ENCODE measurements at regions not wholly inside any gene's neighbourhood (a gene's known extent, or its start where the extent isn't known, plus 50 kb on each side); places are given as distances from the start of the nearest gene placed in this dataset.

DNA sequence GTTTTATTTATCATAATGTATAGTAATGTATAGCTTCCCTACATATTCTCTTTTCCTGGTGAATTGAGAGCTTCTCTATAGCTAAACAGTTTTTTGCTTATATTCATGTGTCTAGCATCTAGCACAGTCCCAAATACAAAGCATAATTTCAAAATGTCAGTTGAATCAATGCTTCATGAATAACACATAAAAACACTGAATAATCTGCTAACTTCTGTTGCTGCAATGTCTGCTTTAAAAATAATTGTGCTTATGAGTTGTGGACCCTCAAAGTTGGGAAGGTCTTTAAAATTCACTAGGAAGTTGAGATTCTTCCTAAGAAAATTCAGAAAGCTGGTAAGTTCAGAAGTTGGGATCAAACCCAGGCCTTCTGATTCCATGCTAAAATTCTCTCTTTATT, 600.9 kb upstream of the FAM98A start:
- no peak overlapping the region for H3K27ac ChIP-seq (ENCODE audit: low read depth in 2 of 2, low read length in 1 of 2)
- no peaks in the 10 kb centered on the region for H3K9me3 ChIP-seq
- H3K79me2 ChIP-seq (ENCODE audit: insufficient read depth) = no peaks in the 10 kb centered on the region
- H3K27me3 ChIP-seq (ENCODE audit: insufficient read depth) = no peaks in the 10 kb centered on the region
- CTCF ChIA-PET = no interaction called here
- no peaks in the 10 kb centered on the region for H3F3A ChIP-seq (replicated peaks; ENCODE audit: insufficient read depth)
- H3K4me2 ChIP-seq = no peak overlapping the region
- DNase-seq = no peak
- POLR2A ChIA-PET = no interaction called here
- no peak overlapping the region for H3K9ac ChIP-seq
- H3K4me1 ChIP-seq (ENCODE audit: control insufficient read depth in 1 of 2, insufficient read depth in 2 of 2, low read depth in 1 of 2, low read length in 1 of 2) = no peaks in the 10 kb centered on the region
- no peaks in the 10 kb centered on the region for H3K9me2 ChIP-seq
- H2AFZ ChIP-seq (ENCODE audit: low read depth) = no peak overlapping the region
- H3K36me3 ChIP-seq (replicated peaks in 1 of 2; ENCODE audit: control insufficient read depth in 1 of 2, insufficient read depth in 2 of 2, low read length in 1 of 2) = no peaks in the 10 kb centered on the region
- no peak overlapping the region for H3K4me3 ChIP-seq (ENCODE audit: low read depth in 2 of 2, low read length in 1 of 2)
- TF ChIP-seq TEAD4 (IDR thresholded peaks at IDR 0.05; ENCODE audit: borderline replicate concordance, insufficient read depth) = no peak
- TF ChIP-seq NRF1 (IDR thresholded peaks at IDR 0.05; ENCODE audit: low read depth, low read length) = no peak
- no peak for TF ChIP-seq GATA2 (CRISPR knock-in tag; IDR thresholded peaks at IDR 0.05)
- no peak for TF ChIP-seq JUND (IDR thresholded peaks at IDR 0.05)
- H4K20me1 ChIP-seq (ENCODE audit: insufficient read depth) = no peaks in the 10 kb centered on the region

DNA sequence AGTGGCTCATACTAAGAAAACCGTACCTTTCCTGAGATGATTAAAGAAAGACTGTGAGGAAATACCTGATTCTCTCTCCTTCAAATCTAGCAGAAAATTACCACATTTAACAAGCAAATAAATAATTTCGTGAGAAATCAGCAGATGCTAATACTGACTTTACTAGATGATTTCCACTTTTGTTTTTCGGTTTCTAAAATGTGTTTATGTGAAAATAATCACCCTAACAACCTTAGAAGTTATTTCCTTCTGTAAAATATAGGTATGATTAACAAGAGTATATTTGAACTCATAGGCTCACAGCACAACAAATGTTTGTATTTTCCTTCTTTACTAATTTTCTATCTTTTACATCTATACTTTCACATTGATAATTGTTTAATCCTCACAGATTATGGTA, 594.1 kb upstream of the FAM98A start:
- Histone ChIP-seq H2AFZ (ENCODE audit: low read depth) (no peak overlapping the region), H3K9me3 (no peaks in the 10 kb centered on the region), H3K9me2 (no peaks in the 10 kb centered on the region), H3K27me3 (ENCODE audit: insufficient read depth) (no peaks in the 10 kb centered on the region), H3K79me2 (ENCODE audit: insufficient read depth) (no peaks in the 10 kb centered on the region), H3K4me3 (ENCODE audit: low read depth in 2 of 2, low read length in 1 of 2) (no peak overlapping the region), H4K20me1 (ENCODE audit: insufficient read depth) (no peaks in the 10 kb centered on the region), H3K9ac (no peak overlapping the region), H3K36me3 (replicated peaks in 1 of 2; ENCODE audit: control insufficient read depth in 1 of 2, insufficient read depth in 2 of 2, low read length in 1 of 2) (no peaks in the 10 kb centered on the region), H3K4me2 (no peak overlapping the region), H3F3A (replicated peaks; ENCODE audit: insufficient read depth) (no peaks in the 10 kb centered on the region), H3K27ac (ENCODE audit: low read depth in 2 of 2, low read length in 1 of 2) (no peak overlapping the region), H3K4me1 (ENCODE audit: control insufficient read depth in 1 of 2, insufficient read depth in 2 of 2, low read depth in 1 of 2, low read length in 1 of 2) (no peaks in the 10 kb centered on the region)
- ChIA-PET POLR2A (no interaction called here), CTCF (no interaction called here)
- TF ChIP-seq EZH2phosphoT487 (IDR thresholded peaks at IDR 0.05; ENCODE audit: borderline replicate concordance, low read depth) (no peak), FOXM1 (IDR thresholded peaks at IDR 0.05; ENCODE audit: low read depth) (no peak), SIN3A (IDR thresholded peaks at IDR 0.05; ENCODE audit: borderline replicate concordance, low read depth, low read length) (no peak), NFIC (IDR thresholded peaks at IDR 0.05; ENCODE audit: borderline replicate concordance) (no peak), RFX5 (IDR thresholded peaks at IDR 0.05; ENCODE audit: low read length) (no peak), MEF2A (IDR thresholded peaks at IDR 0.05; ENCODE audit: borderline replicate concordance, low read depth) (no peak), CHD2 (IDR thresholded peaks at IDR 0.05; ENCODE audit: low read length, partially characterized antibody) (no peak), SMC3 (IDR thresholded peaks at IDR 0.05; ENCODE audit: low read depth, low read length) (no peak), GABPA (IDR thresholded peaks at IDR 0.05; ENCODE audit: low read depth) (no peak), FOXJ3 (CRISPR knock-in tag; IDR thresholded peaks at IDR 0.05) (no peak), GATA2 (CRISPR knock-in tag; IDR thresholded peaks at IDR 0.05) (no peak), EP300 (IDR thresholded peaks at IDR 0.05; ENCODE audit: borderline replicate concordance in 1 of 2, low read depth in 1 of 2, low read length in 1 of 2) (no peak), TCF12 (IDR thresholded peaks at IDR 0.05) (no peak), ZBTB33 (IDR thresholded peaks at IDR 0.05; ENCODE audit: borderline replicate concordance, low read depth) (no peak)
- TF ChIP-seq, protein P1, sequence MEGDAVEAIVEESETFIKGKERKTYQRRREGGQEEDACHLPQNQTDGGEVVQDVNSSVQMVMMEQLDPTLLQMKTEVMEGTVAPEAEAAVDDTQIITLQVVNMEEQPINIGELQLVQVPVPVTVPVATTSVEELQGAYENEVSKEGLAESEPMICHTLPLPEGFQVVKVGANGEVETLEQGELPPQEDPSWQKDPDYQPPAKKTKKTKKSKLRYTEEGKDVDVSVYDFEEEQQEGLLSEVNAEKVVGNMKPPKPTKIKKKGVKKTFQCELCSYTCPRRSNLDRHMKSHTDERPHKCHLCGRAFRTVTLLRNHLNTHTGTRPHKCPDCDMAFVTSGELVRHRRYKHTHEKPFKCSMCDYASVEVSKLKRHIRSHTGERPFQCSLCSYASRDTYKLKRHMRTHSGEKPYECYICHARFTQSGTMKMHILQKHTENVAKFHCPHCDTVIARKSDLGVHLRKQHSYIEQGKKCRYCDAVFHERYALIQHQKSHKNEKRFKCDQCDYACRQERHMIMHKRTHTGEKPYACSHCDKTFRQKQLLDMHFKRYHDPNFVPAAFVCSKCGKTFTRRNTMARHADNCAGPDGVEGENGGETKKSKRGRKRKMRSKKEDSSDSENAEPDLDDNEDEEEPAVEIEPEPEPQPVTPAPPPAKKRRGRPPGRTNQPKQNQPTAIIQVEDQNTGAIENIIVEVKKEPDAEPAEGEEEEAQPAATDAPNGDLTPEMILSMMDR (IDR thresholded peaks at IDR 0.05) = no peak
- TF ChIP-seq, protein P2, sequence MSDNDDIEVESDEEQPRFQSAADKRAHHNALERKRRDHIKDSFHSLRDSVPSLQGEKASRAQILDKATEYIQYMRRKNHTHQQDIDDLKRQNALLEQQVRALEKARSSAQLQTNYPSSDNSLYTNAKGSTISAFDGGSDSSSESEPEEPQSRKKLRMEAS (IDR thresholded peaks at IDR 0.05; ENCODE audit: low read depth) = no peak
- TF ChIP-seq, protein P3, sequence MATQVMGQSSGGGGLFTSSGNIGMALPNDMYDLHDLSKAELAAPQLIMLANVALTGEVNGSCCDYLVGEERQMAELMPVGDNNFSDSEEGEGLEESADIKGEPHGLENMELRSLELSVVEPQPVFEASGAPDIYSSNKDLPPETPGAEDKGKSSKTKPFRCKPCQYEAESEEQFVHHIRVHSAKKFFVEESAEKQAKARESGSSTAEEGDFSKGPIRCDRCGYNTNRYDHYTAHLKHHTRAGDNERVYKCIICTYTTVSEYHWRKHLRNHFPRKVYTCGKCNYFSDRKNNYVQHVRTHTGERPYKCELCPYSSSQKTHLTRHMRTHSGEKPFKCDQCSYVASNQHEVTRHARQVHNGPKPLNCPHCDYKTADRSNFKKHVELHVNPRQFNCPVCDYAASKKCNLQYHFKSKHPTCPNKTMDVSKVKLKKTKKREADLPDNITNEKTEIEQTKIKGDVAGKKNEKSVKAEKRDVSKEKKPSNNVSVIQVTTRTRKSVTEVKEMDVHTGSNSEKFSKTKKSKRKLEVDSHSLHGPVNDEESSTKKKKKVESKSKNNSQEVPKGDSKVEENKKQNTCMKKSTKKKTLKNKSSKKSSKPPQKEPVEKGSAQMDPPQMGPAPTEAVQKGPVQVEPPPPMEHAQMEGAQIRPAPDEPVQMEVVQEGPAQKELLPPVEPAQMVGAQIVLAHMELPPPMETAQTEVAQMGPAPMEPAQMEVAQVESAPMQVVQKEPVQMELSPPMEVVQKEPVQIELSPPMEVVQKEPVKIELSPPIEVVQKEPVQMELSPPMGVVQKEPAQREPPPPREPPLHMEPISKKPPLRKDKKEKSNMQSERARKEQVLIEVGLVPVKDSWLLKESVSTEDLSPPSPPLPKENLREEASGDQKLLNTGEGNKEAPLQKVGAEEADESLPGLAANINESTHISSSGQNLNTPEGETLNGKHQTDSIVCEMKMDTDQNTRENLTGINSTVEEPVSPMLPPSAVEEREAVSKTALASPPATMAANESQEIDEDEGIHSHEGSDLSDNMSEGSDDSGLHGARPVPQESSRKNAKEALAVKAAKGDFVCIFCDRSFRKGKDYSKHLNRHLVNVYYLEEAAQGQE (IDR thresholded peaks at IDR 0.05; ENCODE audit: low read depth, low read length) = no peak
- TF ChIP-seq, protein P4, sequence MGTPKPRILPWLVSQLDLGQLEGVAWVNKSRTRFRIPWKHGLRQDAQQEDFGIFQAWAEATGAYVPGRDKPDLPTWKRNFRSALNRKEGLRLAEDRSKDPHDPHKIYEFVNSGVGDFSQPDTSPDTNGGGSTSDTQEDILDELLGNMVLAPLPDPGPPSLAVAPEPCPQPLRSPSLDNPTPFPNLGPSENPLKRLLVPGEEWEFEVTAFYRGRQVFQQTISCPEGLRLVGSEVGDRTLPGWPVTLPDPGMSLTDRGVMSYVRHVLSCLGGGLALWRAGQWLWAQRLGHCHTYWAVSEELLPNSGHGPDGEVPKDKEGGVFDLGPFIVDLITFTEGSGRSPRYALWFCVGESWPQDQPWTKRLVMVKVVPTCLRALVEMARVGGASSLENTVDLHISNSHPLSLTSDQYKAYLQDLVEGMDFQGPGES (IDR thresholded peaks at IDR 0.05; ENCODE audit: low read depth, low read length) = no peak
- WGBS (ENCODE audit: low lambda C conversion rate) = 7% methylated on average over 3 of the region's 3 CpGs
- no peak for DNase-seq

Data from SK-N-SH (cell line).